Activated naive CD4-positive, alpha-beta T cell treated with anti-CD3 and anti-CD28 coated beads, Interleukin-2, amount 50 U/mL, for 24 hours (primary cell): ENCODE measurements at regions not wholly inside any gene's neighbourhood (a gene's known extent, or its start where the extent isn't known, plus 50 kb on each side); places are given as distances from the start of the nearest gene placed in this dataset.

Experiments used
- H3K27ac Mint-ChIP-seq: one replicate; pipeline ENCODE4 v1.8.0; 2021; ENCODE audit warnings: mild to moderate bottlenecking, mixed read lengths
- H3K27me3 Mint-ChIP-seq: one replicate; pipeline ENCODE4 v1.8.0; 2021; ENCODE audit warnings: mixed read lengths
- H3K36me3 Mint-ChIP-seq: one replicate; pipeline ENCODE4 v1.8.0; 2021; ENCODE audit warnings: mixed read lengths
- H3K4me1 Mint-ChIP-seq: one replicate; pipeline ENCODE4 v1.8.0; 2021; ENCODE audit warnings: mixed read lengths
- H3K4me3 Mint-ChIP-seq: one replicate; pipeline ENCODE4 v1.8.0; 2021; ENCODE audit warnings: mild to moderate bottlenecking, mixed read lengths
- H3K9me3 Mint-ChIP-seq: one replicate; pipeline ENCODE4 v1.8.0; 2021; ENCODE audit warnings: mixed read lengths

DNA sequence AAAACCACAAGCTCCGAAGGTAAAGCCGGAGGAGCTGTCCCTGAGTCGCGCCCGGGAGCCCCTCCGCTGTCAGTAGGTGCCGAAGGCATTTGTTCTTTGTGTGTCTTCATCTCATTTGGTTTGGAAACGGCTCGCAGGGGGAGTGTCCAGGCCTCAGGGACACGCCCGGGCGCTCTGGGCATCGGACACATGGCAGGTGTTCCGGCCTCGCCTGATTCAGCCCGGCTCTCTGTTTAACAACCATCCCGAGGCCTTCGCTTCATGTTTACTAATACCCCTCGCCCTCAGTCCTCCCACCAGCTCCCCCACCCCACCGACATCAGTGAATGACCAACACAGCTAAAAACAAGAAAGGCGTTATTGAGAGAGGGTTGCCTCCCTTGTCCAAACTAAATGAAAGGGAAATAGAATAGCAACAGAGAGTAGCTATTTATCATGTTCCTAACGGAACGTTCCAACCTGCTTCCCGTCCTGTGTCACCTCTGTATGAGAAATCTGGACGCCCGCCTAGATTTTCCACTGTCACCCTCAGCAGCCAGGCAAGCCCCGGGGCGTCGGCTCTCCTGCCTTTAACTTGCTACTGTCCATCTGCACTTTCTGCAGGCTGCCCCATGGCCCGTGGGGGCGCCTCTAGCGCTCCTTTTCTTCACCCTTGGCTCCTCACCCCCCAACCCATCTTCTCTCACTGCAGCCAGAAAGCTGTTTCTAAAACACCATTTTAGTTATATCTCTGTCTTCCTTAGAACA, 73.9 kb downstream of the MYCN start:
- peaks cover 2% of the 10 kb centered on the region for H3K36me3 Mint-ChIP-seq
- H3K9me3 Mint-ChIP-seq: no peaks in the 10 kb centered on the region
- peaks cover 22% of the 10 kb centered on the region for H3K27me3 Mint-ChIP-seq
- H3K4me1 Mint-ChIP-seq: peaks cover 6% of the 10 kb centered on the region
- no peak overlapping the region for H3K4me3 Mint-ChIP-seq
- peak overlapping the region; percentile 47 for H3K27ac Mint-ChIP-seq

GRCh38 chr2:16013359-16013911, 73.1 kb downstream of the MYCN start:
- peak overlapping the region; percentile 28 for H3K4me3 Mint-ChIP-seq
- no peak overlapping the region for H3K27ac Mint-ChIP-seq
- no peaks in the 10 kb centered on the region for H3K9me3 Mint-ChIP-seq
- peaks cover 6% of the 10 kb centered on the region for H3K4me1 Mint-ChIP-seq
- peaks cover 2% of the 10 kb centered on the region for H3K36me3 Mint-ChIP-seq
- H3K27me3 Mint-ChIP-seq: peaks cover 22% of the 10 kb centered on the region

- Mint-ChIP-seq H3K27ac (no peak overlapping the region), H3K9me3 (no peaks in the 10 kb centered on the region), H3K4me1 (peaks cover 6% of the 10 kb centered on the region), H3K27me3 (peaks cover 22% of the 10 kb centered on the region), H3K4me3 (no peak overlapping the region), H3K36me3 (peaks cover 2% of the 10 kb centered on the region)
These were observed 72.4 kb downstream of the MYCN start for GRCh38 chr2:16012626-16013358.

GRCh38 chr2:16012029-16012596, 71.8 kb downstream of the MYCN start:
- Mint-ChIP-seq H3K36me3 (peaks cover 2% of the 10 kb centered on the region), H3K9me3 (no peaks in the 10 kb centered on the region), H3K4me3 (no peak overlapping the region), H3K27me3 (peaks cover 22% of the 10 kb centered on the region), H3K27ac (no peak overlapping the region), H3K4me1 (peaks cover 6% of the 10 kb centered on the region)

DNA sequence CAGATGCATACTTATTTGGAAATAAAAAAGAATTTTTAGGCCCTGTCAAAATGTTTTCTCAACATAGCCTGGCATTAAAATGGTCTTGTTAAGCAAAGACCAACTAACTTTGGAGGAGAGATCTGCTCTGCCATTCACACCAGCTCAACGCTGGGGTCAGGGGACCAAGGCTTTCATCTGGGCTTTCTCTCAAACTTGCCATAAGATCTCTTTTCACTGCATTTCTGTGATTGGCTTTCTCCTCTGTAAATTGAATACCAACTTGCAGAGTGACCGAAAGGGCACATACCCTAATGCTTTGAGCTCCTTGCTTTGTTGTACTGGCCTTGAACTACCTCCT, 71.2 kb downstream of the MYCN start:
- Mint-ChIP-seq H3K4me3 (no peak overlapping the region), H3K9me3 (no peaks in the 10 kb centered on the region), H3K27me3 (peaks cover 22% of the 10 kb centered on the region), H3K27ac (no peak overlapping the region), H3K36me3 (peaks cover 2% of the 10 kb centered on the region), H3K4me1 (peaks cover 6% of the 10 kb centered on the region)

GRCh38 chr2:16010951-16011620, 70.7 kb downstream of the MYCN start:
- Mint-ChIP-seq H3K27ac (no peak overlapping the region), H3K9me3 (no peaks in the 10 kb centered on the region), H3K27me3 (peaks cover 24% of the 10 kb centered on the region), H3K36me3 (peaks cover 2% of the 10 kb centered on the region), H3K4me1 (peaks cover 6% of the 10 kb centered on the region), H3K4me3 (no peak overlapping the region)

GRCh38 chr2:16010011-16010410, 69.7 kb downstream of the MYCN start:
- H3K36me3 Mint-ChIP-seq: peaks cover 2% of the 10 kb centered on the region

GRCh38 chr2:16009560-16009959, 69.2 kb downstream of the MYCN start:
- no peak overlapping the region for H3K27ac Mint-ChIP-seq

More at GRCh38 chr2:16010011-16010410, 69.7 kb downstream of the MYCN start:
- Mint-ChIP-seq H3K4me1 (peaks cover 6% of the 10 kb centered on the region), H3K27ac (no peak overlapping the region), H3K9me3 (no peaks in the 10 kb centered on the region), H3K4me3 (no peak overlapping the region), H3K27me3 (peaks cover 18% of the 10 kb centered on the region)

DNA sequence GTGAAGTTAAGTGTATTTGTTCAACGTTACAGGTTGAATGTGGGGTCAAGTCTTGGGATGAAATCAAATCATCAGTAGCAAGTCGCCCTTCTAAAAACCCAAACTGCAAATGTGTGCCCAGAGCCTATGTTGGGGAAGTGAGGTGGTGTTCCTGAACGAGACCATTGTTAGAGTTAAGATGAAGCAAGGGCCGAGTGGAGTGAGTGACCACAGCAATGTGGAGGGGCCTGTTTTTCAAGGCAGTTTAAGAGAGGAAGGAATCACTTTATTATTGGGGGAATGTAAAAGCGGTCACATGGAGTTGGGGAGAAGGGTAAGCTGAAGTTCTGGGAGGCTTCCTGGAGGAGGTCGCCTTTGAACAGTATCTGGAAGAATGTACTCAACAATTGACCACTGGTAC, 68.5 kb downstream of the MYCN start:
- Mint-ChIP-seq H3K36me3 (peaks cover 2% of the 10 kb centered on the region), H3K9me3 (no peaks in the 10 kb centered on the region), H3K27ac (no peak overlapping the region), H3K4me1 (peaks cover 6% of the 10 kb centered on the region), H3K4me3 (no peak overlapping the region), H3K27me3 (peaks cover 13% of the 10 kb centered on the region)

More at GRCh38 chr2:16009560-16009959, 69.2 kb downstream of the MYCN start:
- Mint-ChIP-seq H3K9me3 (no peaks in the 10 kb centered on the region), H3K36me3 (peaks cover 2% of the 10 kb centered on the region), H3K4me1 (peaks cover 6% of the 10 kb centered on the region), H3K27me3 (peaks cover 15% of the 10 kb centered on the region), H3K4me3 (no peak overlapping the region)

- Mint-ChIP-seq H3K4me3 (no peak overlapping the region), H3K36me3 (peaks cover 1% of the 10 kb centered on the region), H3K9me3 (no peaks in the 10 kb centered on the region), H3K27ac (no peak overlapping the region), H3K27me3 (peaks cover 10% of the 10 kb centered on the region), H3K4me1 (peaks cover 2% of the 10 kb centered on the region)
These were observed 68.0 kb downstream of the MYCN start for GRCh38 chr2:16008331-16008850.

DNA sequence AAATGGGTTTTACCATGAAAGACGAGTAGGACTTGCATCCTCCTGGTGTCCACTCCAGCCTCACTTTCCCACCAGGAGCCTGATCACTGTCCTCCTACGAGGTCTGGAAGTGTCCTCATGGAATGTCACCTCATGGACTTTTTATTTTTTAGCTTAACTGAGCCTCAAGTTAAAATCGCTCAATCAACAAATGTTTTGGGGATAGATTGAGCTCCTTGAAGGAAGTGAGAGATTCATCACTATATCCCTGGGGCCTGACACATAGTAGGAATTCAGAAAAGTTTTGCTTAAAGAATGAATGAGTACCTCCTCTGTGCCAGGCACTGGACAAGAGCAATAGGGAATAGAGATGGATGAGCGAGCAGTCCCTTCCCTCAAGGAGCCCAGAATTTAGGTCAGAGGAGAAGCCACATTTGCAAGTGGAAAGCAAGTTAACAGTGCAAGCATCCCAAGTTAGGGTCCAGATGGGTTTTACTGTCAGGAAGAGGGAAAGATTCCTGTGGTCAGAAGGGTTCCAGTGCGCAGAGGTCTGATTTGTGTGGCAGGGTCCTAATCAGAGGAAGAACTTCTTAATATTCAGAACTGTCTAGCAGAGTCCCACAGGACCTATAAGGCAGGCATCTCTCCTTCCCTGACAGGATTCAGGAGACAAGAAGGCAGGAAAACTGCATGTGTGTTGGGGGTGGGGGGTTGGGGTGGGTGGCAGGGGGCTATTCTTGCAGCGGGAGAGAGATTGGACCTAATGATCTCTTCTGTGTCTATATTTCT, 67.0 kb downstream of the MYCN start:
- no peak overlapping the region for H3K27ac Mint-ChIP-seq
- no peaks in the 10 kb centered on the region for H3K9me3 Mint-ChIP-seq
- H3K4me1 Mint-ChIP-seq: no peaks in the 10 kb centered on the region

DNA sequence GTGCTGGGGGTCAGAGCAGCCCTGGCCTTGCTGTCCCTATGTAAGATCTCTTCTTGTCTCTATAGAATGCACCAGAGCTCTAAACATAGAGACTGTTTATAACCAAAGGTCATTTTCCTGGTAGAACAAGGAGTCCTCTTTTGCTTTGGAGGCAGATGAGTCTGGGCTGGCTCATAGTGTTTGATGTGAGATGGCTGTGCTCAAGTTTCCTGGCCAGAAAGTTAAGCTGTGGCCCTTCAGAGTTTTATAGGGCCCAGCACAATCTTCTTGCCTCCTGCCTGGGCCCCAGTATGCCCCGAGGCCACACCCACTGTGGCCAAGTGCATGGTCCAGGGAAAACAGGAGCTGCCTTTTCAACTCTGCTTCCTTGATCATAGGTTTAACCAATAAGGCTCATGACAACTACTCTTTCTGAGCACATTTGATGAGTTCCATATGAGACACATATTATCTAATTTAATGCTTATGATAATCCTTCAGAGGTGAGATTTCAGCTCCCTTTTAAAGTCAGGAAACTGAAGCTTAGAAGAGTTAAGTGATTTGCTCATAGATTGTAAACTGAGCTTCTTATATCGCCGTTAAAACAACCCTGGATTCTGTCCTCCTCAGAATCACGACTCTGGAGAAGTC, 66.3 kb downstream of the MYCN start:
- H3K27me3 Mint-ChIP-seq: peaks cover 4% of the 10 kb centered on the region
- H3K4me3 Mint-ChIP-seq: no peak overlapping the region
- no peak overlapping the region for H3K27ac Mint-ChIP-seq
- no peaks in the 10 kb centered on the region for H3K36me3 Mint-ChIP-seq
- H3K4me1 Mint-ChIP-seq: no peaks in the 10 kb centered on the region
- no peaks in the 10 kb centered on the region for H3K9me3 Mint-ChIP-seq

More for the DNA sequence above, 67.0 kb downstream of the MYCN start:
- Mint-ChIP-seq H3K4me3 (no peak overlapping the region), H3K27me3 (peaks cover 8% of the 10 kb centered on the region), H3K36me3 (no peaks in the 10 kb centered on the region)

GRCh38 chr2:16005816-16006536, 65.6 kb downstream of the MYCN start:
- Mint-ChIP-seq H3K27ac (no peak overlapping the region), H3K9me3 (no peaks in the 10 kb centered on the region), H3K27me3 (peaks cover 3% of the 10 kb centered on the region), H3K4me3 (no peak overlapping the region), H3K36me3 (no peaks in the 10 kb centered on the region), H3K4me1 (no peaks in the 10 kb centered on the region)

GRCh38 chr2:16005389-16005788, 65.0 kb downstream of the MYCN start:
- no peaks in the 10 kb centered on the region for H3K36me3 Mint-ChIP-seq
- no peaks in the 10 kb centered on the region for H3K9me3 Mint-ChIP-seq

More at GRCh38 chr2:16005389-16005788, 65.0 kb downstream of the MYCN start:
- H3K4me1 Mint-ChIP-seq: no peaks in the 10 kb centered on the region
- H3K27ac Mint-ChIP-seq: no peak overlapping the region
- no peak overlapping the region for H3K4me3 Mint-ChIP-seq
- H3K27me3 Mint-ChIP-seq: peaks cover 3% of the 10 kb centered on the region
